ENCODE measurements at regions not wholly inside any gene's neighbourhood (a gene's known extent, or its start where the extent isn't known, plus 50 kb on each side); places are given as distances from the start of the nearest gene placed in this dataset.

DNA sequence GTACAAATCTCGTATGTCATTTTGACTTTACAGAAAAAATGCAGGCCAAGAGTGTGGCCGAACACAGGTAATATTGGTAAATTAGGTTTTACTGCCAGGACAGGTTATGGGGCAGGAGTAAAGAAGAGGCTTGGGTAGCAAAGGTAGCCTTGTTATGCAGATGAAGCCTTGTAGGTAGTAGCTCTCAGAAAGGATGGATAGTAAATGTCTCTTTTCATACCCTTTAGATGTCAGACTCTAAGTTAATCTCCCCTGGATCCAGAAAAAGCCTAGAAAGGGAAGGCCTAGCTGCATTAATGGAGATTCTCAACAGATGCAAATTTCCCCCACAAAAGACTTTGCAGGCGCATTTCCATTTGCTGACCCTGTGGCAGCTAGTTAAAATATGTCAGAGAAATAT, 1445.1 kb upstream of the CADM2 start:
- intact Hi-C loops (cut with micrococcal nuclease), result no loop called here

DNA sequence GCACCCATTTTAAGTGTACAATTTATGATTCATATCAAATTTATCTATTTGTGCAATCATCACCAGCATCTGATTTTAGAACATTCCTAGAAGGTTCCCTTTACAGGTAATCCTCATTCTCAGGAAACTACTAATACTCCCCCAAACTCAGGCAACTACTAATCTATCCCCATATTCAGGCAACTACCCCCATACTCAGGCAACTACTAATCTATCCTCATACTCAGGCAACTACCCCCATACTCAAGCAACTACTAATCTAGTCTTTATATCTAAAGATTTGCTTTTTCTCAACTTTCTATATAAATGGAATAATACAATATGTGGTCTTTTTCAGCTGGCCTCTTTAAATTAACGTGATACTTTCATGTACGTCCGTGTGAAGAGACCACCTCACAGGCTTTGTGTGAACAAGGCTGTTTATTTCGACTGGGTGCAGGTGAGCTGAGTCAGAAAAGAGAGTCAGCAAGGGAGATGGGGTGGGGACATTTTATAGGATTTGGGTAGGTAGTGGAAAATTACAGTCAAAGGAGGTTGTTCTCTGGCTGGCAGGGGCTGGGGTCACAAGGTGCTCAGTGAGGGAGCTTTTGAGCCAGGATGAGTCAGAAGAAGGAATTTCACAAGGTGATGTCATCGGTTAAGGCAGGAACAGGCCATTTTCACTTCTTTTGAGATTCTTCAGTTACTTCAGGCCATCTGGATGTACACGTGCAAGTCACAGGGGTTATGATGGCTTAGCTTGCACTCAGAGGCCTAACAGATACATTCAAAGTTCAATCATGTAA, 1444.5 kb upstream of the CADM2 start:
- intact Hi-C loops (cut with micrococcal nuclease), result no loop called here

DNA sequence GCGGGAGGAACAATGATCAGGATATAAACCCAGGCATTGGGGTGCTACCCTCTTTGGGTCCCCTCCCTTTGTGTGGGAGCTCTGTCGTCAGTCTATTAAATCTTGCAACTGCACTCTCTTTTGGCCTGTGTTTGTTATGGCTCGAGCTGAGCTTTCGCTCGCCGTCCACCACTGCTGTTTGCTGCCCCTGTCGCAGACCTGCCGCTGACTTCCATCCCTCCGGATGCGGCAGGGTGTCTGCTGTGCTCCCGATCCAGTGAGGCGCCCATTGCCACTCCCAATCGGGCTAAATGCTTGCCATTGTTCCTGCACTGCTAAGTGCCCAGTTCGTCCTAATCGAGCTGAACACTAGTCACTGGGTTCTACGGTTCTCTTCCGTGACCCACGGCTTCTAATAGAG, 1443.7 kb upstream of the CADM2 start:
- intact Hi-C loops (cut with micrococcal nuclease), result no loop called here

DNA sequence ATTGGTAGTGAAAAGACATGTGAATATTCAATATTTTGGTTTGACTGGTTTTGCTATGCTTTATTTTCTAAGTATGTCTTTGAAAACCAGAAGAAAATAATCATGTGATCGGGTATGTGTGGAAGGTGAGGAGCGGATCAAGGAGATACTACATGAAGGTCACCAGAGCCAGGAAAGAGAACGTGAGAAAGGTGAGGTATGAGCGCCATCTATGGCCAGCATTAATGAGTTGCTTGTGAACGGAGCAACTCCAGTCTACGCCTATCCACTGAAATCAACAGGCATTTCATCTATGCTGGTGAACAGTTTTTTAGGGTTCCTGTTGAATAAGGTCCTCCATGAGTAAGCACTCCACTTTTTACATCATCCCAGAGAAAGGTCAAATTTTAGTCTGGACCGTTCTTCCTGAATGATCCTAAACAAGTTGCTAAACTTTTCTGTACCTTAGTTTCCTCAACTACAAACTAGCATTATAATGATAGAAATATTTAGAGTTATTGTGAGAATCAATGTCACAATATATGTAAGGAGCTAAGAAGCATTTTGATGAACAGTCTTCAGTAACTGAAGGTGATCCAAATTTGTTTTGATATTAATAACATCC, 1435.2 kb upstream of the CADM2 start:
- intact Hi-C loops (cut with micrococcal nuclease), result no loop called here

DNA sequence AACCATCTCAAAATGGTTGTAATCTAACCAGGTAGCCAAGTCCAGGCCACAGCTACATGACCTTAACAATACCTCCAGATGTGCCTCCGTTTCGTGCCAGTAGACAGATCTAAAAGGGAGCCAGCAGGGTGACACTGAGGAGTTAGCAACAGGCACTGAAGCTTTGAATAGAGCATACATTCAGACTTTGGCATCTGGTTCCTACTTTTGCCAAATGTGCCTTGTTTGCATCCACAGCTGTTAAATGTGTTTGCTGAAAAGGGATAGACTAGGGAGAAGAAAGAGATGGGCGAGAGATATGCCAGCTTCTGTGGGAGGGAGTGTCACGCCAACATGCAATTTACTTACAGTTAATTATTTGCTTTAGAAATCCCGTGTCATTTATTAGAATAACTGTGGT, 1433.9 kb upstream of the CADM2 start:
- intact Hi-C loops (cut with micrococcal nuclease), result no loop called here

DNA sequence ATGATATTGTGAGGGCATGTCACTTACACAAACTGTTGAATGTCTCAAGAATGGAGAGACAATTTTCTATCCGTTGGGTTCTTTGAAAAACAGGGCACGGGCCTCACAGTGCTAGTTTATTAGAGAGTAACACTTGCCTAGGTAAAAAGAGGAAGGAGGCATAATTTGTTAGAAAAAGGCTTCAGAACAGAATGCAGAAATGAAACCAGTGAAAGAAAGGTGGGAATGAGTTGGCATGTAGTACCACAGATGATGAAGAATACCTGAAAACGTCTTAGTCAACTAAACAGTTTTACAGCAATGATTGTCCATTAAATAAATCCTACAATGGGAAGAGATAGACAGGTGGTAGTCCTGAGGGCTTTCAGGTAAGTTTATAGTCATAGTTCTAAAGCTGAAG, 1399.7 kb upstream of the CADM2 start:
- intact Hi-C loops (cut with micrococcal nuclease), result no loop called here

DNA sequence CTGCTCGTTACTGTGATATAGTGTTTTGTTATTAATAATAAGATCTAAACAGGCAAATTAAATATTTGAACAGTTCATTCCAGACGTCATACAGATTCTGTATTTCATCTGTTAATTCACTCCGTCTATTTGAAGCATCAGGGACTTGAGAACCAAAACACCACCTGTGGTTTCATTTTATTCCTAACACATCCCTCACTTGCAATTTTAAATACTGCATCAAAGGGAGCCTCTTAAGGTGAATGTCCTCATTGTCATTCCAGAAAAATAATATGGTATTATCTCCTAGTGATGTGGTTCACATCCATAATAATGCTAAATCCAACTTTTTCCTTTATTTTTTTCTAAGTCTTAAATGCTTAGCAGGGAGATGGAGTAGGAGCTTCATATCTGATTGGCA, 1390.9 kb upstream of the CADM2 start:
- intact Hi-C loops (cut with micrococcal nuclease), result no loop called here

DNA sequence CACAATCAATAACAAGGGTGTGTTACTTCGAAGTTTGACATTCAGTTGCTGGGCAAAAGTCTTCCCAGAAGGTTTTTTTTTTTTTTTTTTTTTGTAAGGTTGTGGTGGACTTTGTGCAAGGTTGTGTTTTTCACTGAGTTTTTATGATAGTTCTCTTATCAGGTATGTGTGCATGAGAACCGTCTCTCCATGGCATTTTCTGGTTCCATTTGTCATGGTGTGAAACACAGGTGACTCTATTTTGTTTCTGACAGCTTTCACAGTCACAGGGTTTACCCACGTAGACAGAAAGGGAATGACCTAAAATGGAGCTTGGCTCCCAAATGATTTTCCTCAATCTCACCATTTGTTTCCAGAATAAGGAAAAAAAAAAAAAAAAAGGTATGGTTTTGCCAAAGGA, 1377.2 kb upstream of the CADM2 start:
- intact Hi-C loops (cut with micrococcal nuclease), result no loop called here

DNA sequence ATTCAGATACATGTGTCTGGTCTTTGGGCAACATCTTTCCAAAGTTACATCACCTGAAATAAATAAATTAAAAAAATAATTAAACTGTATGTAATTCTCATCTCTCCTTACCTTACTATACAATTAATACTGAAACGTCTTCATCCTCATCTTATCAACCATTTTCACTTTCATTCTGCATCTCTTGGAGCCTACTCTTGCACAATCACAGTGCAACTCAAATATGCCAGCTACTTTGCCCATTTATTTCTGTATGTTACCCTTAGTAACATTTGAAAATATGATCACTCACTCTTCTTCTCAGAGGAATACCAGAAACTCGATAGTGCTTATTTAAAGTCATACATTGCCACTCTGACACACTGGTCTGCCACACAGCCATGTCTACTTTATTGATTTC, 1357.1 kb upstream of the CADM2 start:
- intact Hi-C loops (cut with micrococcal nuclease), result no loop called here

DNA sequence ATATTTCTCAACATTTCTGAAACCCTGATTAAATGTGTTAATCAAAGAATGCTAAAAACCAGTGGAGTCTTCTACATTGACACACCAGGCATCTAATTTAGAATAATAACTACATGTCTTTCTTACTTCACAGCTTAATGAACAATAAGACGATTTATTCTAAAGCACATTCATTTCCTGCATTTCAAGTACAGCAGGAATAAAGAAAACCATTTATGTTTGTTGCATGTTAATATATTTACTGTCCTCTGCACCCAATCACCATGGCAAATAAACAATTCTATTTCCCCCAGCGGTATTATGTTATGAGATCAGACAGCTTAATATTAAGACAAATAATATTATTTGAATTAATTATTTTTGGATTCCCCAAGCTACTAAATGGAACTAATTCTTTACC, 1336.3 kb upstream of the CADM2 start:
- intact Hi-C loops (cut with micrococcal nuclease), result no loop called here

DNA sequence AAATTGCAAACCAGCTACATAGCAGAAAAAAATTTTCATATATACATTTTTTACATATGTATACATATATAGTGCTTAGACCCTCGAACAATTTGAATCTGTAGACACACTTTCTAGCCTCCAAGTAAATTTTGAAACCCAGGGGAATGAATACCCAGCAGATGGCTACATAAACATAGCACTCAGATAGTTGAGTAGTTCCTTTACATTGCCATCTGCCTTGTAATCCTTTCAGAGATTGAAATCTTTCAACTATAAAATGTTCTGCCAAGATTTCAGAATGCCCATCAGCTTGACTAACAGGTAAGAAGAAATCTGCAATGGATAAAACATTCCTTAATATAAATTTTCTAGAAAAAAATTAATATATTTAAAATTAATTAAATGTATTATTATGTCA, 1333.5 kb upstream of the CADM2 start:
- intact Hi-C loops (cut with micrococcal nuclease), result no loop called here

DNA sequence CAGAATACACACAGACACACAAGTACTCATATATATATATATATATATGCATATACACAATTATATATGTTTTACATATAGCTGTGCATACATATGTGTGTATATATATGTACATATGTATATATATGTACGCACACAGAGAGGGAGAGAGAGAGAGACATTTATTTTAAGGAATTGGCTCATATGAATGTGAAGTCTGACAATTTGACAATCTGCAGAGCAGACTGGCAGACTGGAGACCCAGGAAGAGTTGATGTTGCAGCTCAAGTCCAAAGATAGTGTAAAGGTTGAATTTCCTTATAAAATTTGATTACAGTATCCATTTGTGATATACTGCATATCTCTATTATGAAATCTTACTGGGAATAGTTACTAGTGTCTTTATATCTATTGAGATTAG, 1330.3 kb upstream of the CADM2 start:
- intact Hi-C loops (cut with micrococcal nuclease), result no loop called here

DNA sequence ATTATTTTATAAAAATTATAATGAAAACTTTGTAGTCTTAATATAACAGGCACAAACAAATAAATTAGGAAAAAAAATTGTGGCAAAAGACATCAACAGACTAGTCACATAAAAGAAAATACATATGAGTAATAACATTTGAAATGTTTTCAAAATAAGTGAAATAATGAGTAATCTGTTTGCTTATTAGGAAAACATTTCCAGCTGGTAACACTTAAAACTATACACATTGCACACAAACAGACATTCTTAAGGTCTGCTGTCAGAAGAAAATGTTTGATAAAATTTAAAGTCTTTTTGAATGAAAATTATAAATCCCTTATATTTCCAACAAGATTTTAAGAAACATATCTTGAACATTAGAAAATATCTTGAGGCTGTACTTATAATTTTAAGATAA, 1326.3 kb upstream of the CADM2 start:
- intact Hi-C loops (cut with micrococcal nuclease), result no loop called here

DNA sequence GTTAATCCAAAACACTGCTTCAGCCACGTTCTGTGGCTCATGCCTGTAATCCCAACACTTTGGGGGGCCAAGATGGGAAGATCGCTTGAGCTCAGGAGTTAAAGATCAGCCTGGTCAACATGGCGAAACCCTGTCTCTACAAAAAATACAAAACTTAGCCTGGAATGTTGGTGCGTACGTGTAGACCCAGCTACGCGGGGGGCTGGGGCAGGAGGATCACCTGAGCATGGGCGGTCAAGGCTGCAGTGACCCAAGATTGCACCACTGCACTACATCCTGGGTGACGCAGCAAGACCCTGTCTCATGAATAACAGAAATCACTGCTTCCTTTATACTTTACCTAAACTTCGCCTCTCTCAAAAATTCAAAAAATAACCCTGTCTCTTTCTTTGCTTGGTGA, 1325.0 kb upstream of the CADM2 start:
- intact Hi-C loops (cut with micrococcal nuclease), result no loop called here

DNA sequence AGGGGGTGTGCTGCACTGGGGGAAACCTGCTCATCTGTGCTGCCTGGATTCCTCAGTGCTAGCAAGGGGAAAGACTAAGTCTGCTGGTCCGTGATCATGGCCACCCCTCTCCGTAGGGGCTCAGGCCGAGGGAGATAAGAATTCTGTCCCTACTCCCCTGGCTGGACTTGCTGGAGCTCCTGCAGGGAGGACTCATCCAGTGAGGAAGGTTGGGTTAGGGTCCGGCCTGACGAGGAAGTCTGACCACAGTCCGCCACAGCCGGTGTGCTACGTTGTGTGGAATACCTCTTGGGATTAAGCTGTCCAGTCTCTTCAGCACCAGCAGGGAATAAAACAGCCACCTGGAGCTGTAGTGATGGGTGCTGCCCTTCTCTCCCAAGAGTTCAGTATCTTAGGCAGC, 1309.1 kb upstream of the CADM2 start:
- intact Hi-C loops (cut with micrococcal nuclease), result no loop called here

DNA sequence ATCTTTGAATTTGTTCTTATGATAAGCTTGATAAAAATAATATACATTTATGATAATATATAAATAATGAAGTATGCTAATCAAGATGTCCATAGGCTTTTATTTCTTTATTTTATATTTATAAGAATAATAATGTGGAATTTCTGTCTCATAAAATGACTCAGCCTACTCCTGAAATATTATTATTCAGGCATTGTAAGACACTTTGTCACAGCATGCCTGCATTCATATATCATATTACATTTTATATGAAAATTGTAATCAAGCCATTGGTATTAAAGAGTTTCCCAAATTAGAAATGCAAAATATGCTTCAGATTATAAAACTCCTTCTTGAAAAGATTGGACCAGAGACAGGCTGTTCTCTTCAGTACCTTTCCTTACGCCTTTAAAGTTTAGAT, 1303.7 kb upstream of the CADM2 start:
- intact Hi-C loops (cut with micrococcal nuclease), result no loop called here

DNA sequence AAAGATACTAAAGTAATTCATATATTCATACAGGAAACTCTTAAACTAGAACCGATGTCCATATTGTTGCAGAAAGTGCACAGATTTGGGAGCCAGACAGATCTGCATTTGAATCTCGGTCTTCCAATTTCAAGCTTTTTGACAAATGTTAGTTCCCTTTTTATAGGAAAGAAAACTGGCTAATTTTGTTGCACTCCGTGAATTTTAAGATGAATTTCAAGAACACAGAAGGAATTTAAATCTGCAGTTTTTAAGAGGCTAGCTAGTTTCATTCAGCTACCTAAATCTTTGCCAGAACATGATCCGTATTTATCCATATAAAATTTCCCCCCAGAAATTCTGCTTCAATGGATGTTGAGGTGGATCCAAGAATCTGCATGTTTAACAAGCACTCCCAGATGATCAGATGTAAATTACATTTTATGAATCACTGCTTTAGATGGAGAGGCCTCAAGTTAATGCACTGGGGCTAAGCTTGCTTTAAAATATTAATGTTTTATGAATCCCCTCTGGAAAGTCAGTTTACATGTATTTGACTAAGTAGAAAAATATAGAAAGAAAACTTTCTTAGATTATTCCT, 1296.3 kb upstream of the CADM2 start:
- intact Hi-C loops (cut with micrococcal nuclease), result no loop called here

DNA sequence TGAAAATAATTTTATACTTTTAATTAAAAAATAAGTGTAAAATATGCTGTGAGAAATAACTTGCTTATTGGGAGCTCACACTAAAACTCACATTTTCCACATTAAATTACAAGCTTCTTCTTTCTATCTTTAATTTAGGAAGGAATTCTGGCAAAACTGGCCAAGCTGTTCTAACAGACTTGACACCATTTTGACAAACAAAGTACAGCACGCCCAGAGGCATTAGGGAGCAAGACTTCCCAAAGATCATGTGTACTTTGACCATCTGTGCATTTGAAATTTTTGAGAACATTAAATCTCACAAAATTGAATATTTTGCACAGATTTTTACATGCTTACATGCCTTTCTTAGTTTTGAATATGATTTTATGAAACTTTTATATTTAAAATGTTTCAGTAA, 1288.4 kb upstream of the CADM2 start:
- intact Hi-C loops (cut with micrococcal nuclease), result no loop called here

DNA sequence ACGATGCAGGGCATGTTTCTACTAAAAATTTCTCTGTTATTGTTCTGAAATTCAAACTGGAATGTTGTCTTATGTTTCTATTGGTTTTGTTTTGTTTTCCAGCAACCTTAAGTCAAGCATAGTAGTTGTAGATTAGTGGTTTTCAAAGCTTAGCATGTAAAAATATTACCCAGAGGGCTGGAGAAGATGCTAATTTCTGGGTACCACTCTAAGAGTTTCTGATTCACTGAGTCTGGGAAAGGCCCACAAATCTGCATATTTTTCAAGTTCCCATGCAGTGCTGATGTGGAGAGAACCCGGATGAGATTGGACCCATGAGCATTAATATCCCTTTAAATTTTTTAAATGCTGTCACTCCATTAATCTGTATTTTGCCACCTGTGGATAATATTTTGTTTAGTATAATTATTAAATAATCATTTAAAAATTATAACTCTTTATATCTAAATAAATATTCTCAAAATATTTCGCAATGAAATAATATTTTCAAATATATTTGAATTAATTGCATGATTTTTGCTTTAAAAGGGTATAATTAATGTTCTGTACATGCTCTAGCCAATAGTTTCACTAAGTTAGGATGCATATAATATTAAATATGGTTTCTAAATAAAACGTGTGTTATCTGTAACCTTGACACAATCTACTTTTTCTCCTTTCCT, 1274.7 kb upstream of the CADM2 start:
- intact Hi-C loops (cut with micrococcal nuclease), result no loop called here

DNA sequence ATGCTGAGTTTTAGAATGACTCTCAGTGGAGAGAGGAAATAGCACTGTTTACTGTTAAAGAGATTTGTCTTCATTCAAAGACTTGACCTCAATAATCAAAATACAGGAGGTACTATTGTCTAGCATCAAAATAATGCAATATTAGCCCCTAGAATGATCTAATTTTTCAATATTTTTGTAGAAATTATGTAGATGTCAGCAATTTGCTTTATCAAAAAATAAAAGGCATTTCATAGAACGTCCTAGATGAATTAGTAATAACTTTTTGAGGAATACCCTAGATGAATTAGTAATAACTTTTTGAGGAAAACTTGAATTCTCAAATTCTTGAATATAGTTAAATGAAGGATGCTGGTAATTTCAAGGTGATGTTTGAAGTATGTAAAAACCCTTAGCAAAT, 1252.1 kb upstream of the CADM2 start:
- intact Hi-C loops (cut with micrococcal nuclease), result no loop called here

DNA sequence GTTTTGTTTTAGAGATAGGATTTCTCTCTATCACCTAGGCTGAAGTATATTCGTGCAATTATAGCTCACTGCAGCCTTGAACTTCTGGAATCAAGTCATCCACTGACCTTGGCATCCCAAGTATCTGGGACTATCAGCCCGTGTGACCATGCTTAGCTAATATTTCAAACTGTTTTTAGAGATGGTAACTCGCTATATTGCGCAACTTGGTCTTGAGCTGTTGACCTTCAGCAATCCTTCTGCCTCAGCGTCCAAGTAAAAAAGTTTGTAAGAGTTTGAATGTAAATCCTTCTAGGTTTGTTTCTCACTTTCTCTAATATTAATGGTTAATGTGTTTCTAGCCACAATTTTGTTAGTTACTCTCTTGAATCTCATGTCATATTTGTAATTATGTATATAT, 1243.5 kb upstream of the CADM2 start:
- intact Hi-C loops (cut with micrococcal nuclease), result no loop called here

DNA sequence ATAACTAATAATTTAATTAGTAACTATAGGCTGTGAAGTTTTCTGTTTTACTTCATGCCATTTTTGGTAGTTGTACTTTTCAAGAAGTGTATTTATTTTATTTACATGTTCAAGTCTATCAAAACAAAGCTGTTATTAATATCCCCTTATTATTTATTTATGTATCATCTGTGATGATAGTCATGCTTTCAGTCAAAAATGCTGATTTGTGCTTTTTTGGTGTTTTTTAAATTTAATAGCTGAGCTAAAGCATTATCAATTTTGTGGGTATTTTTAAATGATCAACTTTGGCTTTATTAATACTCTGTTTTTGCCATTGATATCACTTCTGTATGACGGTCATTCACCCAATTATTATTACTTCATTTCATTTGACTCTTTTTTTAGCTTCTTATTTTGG, 1229.2 kb upstream of the CADM2 start:
- intact Hi-C loops (cut with micrococcal nuclease), result no loop called here

DNA sequence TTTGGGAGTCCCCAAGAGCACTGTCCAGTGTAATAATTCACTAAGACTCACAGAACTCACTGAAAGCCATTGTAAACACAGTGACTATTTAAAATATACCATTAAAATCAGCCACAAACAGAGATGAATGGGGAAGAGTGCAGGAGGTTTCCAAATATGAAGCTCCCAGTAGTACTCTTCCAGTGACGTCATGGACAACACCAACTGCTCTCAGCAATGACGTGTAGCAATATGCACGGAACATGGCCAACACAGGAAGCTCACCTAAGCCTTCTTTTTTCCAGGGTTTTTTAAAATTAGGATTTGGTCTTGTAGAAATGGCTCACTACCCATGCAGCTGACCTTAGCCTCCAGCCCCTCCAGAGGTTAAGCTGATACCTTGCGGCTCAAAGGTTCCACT, 1224.1 kb upstream of the CADM2 start:
- intact Hi-C loops (cut with micrococcal nuclease), result no loop called here
